ENCODE measurements at regions not wholly inside any gene's neighbourhood (a gene's known extent, or its start where the extent isn't known, plus 50 kb on each side); places are given as distances from the start of the nearest gene placed in this dataset.

DNA sequence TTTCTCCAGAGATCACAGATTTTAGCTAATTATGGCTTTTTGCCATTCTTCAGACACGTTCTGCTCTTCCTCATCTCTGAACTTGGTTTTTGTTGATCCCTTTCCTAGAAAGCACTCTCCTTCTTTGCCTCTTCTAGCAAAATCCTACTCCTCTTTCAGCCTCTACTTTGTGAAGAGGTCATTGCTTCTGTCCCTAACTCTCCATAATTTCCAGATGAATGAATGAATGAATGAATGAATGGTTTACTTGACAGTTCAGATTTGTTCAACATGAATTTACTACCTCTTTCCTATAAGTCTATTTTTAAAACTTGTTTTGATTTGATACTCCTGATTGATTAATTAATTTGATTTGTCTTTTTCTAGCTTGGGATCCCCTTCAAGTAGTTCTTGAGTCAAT lies 94.0 kb upstream of the IFNGR1 start:
- TF ChIP-seq, protein P1, sequence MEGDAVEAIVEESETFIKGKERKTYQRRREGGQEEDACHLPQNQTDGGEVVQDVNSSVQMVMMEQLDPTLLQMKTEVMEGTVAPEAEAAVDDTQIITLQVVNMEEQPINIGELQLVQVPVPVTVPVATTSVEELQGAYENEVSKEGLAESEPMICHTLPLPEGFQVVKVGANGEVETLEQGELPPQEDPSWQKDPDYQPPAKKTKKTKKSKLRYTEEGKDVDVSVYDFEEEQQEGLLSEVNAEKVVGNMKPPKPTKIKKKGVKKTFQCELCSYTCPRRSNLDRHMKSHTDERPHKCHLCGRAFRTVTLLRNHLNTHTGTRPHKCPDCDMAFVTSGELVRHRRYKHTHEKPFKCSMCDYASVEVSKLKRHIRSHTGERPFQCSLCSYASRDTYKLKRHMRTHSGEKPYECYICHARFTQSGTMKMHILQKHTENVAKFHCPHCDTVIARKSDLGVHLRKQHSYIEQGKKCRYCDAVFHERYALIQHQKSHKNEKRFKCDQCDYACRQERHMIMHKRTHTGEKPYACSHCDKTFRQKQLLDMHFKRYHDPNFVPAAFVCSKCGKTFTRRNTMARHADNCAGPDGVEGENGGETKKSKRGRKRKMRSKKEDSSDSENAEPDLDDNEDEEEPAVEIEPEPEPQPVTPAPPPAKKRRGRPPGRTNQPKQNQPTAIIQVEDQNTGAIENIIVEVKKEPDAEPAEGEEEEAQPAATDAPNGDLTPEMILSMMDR (IDR thresholded peaks at IDR 0.05) = no peak
- no peak for TF ChIP-seq POLR2A (IDR thresholded peaks at IDR 0.05)

All from lower leg skin (tissue), 3 donors.